ENCODE measurements at regions not wholly inside any gene's neighbourhood (a gene's known extent, or its start where the extent isn't known, plus 50 kb on each side); places are given as distances from the start of the nearest gene placed in this dataset.
"Not testable (repeated sequence)": the region's sequence is repeated elsewhere in the genome, so short reads cannot be mapped to it uniquely, and the experiment has no call there.

- no peak for DNase-seq (ENCODE audit: low read depth)
- TF ChIP-seq MYC (IDR thresholded peaks at IDR 0.05; ENCODE audit: low read depth, low read length) = no peak
- H3K4me3 ChIP-seq (ENCODE audit: low read depth, low read length) = no peak overlapping the region
Measured at GRCh38 chr6:113713665-113714064, 143.5 kb upstream of the MARCKS start.

- no peak for DNase-seq (ENCODE audit: low read depth)
- TF ChIP-seq MYC (IDR thresholded peaks at IDR 0.05; ENCODE audit: low read depth, low read length) (no peak), MAX (IDR thresholded peaks at IDR 0.05; ENCODE audit: low read depth, low read length) (no peak), CTCF (IDR thresholded peaks at IDR 0.05; ENCODE audit: low read depth, low read length) (no peak), POLR2A (IDR thresholded peaks at IDR 0.05; ENCODE audit: extremely low read depth, insufficient read length) (no peak)
- H3K4me3 ChIP-seq (ENCODE audit: low read depth, low read length) = no peak overlapping the region
Measured at GRCh38 chr6:113718588-113718987, 138.6 kb upstream of the MARCKS start.

- peak; percentile 59 for DNase-seq (ENCODE audit: low read depth)
- H3K4me3 ChIP-seq (ENCODE audit: low read depth, low read length) = no peak overlapping the region
- TF ChIP-seq MAX (IDR thresholded peaks at IDR 0.05; ENCODE audit: low read depth, low read length) (no peak), CTCF (IDR thresholded peaks at IDR 0.05; ENCODE audit: low read depth, low read length) (no peak), POLR2A (IDR thresholded peaks at IDR 0.05; ENCODE audit: extremely low read depth, insufficient read length) (no peak)
Measured at GRCh38 chr6:113719064-113719463, 138.1 kb upstream of the MARCKS start.

GRCh38 chr6:113719545-113719944 lies 137.6 kb upstream of the MARCKS start:
- DNase-seq (ENCODE audit: low read depth) = no peak
- H3K4me3 ChIP-seq (ENCODE audit: low read depth, low read length) = no peak overlapping the region
- TF ChIP-seq MYC (IDR thresholded peaks at IDR 0.05; ENCODE audit: low read depth, low read length) (no peak), MAX (IDR thresholded peaks at IDR 0.05; ENCODE audit: low read depth, low read length) (no peak), POLR2A (IDR thresholded peaks at IDR 0.05; ENCODE audit: extremely low read depth, insufficient read length) (no peak), CTCF (IDR thresholded peaks at IDR 0.05; ENCODE audit: low read depth, low read length) (no peak)

- DNase-seq (ENCODE audit: low read depth) = no peak
- TF ChIP-seq MYC (IDR thresholded peaks at IDR 0.05; ENCODE audit: low read depth, low read length) (no peak), CTCF (IDR thresholded peaks at IDR 0.05; ENCODE audit: low read depth, low read length) (no peak), MAX (IDR thresholded peaks at IDR 0.05; ENCODE audit: low read depth, low read length) (no peak), POLR2A (IDR thresholded peaks at IDR 0.05; ENCODE audit: extremely low read depth, insufficient read length) (no peak)
- H3K4me3 ChIP-seq (ENCODE audit: low read depth, low read length) = no peak overlapping the region
Measured at GRCh38 chr6:113723182-113723581, 134.0 kb upstream of the MARCKS start.

GRCh38 chr6:113724927-113725326 lies 132.2 kb upstream of the MARCKS start:
- not testable (repeated sequence) for DNase-seq (ENCODE audit: low read depth); H3K4me3 ChIP-seq (ENCODE audit: low read depth, low read length)

- TF ChIP-seq MAX (IDR thresholded peaks at IDR 0.05; ENCODE audit: low read depth, low read length) = no peak
- DNase-seq (ENCODE audit: low read depth) = no peak
- no peak overlapping the region for H3K4me3 ChIP-seq (ENCODE audit: low read depth, low read length)
Measured at GRCh38 chr6:113731541-113731940, 125.6 kb upstream of the MARCKS start.

Measured in NB4 (cell line).